ENCODE measurements at regions not wholly inside any gene's neighbourhood (a gene's known extent, or its start where the extent isn't known, plus 50 kb on each side); places are given as distances from the start of the nearest gene placed in this dataset.
"Not testable (repeated sequence)": the region's sequence is repeated elsewhere in the genome, so short reads cannot be mapped to it uniquely, and the experiment has no call there.

- peak; percentile 56 for DNase-seq (ENCODE audit: low read depth)
Measured at GRCh38 chr1:58968360-58968952, 184.6 kb upstream of the JUN start.

GRCh38 chr1:58969176-58969575 is 185.3 kb upstream of the JUN start:
- DNase-seq (ENCODE audit: low read depth) = not testable (repeated sequence)

GRCh38 chr1:58971629-58972140 is 187.8 kb upstream of the JUN start:
- DNase-seq (ENCODE audit: low read depth) = peak; percentile 10

GRCh38 chr1:58975888-58976287 is 192.0 kb upstream of the JUN start:
- no peak for DNase-seq (ENCODE audit: low read depth)

GRCh38 chr1:58976294-58976693 is 192.4 kb upstream of the JUN start:
- DNase-seq (ENCODE audit: low read depth) = no peak

GRCh38 chr1:58977598-58977997 is 193.8 kb upstream of the JUN start:
- DNase-seq (ENCODE audit: low read depth) = no peak

GRCh38 chr1:58978096-58978495 is 194.2 kb upstream of the JUN start:
- DNase-seq (ENCODE audit: low read depth) = no peak

GRCh38 chr1:58979086-58979485 is 195.2 kb upstream of the JUN start:
- DNase-seq (ENCODE audit: low read depth) = peak; percentile 76

GRCh38 chr1:58979677-58980076 is 195.8 kb upstream of the JUN start:
- DNase-seq (ENCODE audit: low read depth) = no peak

GRCh38 chr1:58981392-58981791 is 197.5 kb upstream of the JUN start:
- DNase-seq (ENCODE audit: low read depth) = no peak

- peak; percentile 80 for DNase-seq (ENCODE audit: low read depth)
Measured at GRCh38 chr1:58982259-58982998, 198.6 kb upstream of the JUN start.

GRCh38 chr1:58983162-58983561 is 199.3 kb upstream of the JUN start:
- peak; percentile 51 for DNase-seq (ENCODE audit: low read depth)

GRCh38 chr1:58983633-58984245 is 199.9 kb upstream of the JUN start:
- DNase-seq (ENCODE audit: low read depth) = no peak

GRCh38 chr1:58986996-58987767 is 203.3 kb upstream of the JUN start:
- no peak for DNase-seq (ENCODE audit: low read depth)

- no peak for DNase-seq (ENCODE audit: low read depth)
Measured at GRCh38 chr1:58988752-58989151, 204.9 kb upstream of the JUN start.

- DNase-seq (ENCODE audit: low read depth) = no peak
Measured at GRCh38 chr1:58989845-58990244, 206.0 kb upstream of the JUN start.

GRCh38 chr1:58991305-58991704 is 207.5 kb upstream of the JUN start:
- no peak for DNase-seq (ENCODE audit: low read depth)

GRCh38 chr1:58992643-58993042 is 208.8 kb upstream of the JUN start:
- no peak for DNase-seq (ENCODE audit: low read depth)

GRCh38 chr1:58993403-58993802 is 209.6 kb upstream of the JUN start:
- no peak for DNase-seq (ENCODE audit: low read depth)

- no peak for DNase-seq (ENCODE audit: low read depth)
Measured at GRCh38 chr1:58994664-58995063, 210.8 kb upstream of the JUN start.

- no peak for DNase-seq (ENCODE audit: low read depth)
Measured at GRCh38 chr1:58996341-58997059, 212.7 kb upstream of the JUN start.

GRCh38 chr1:58997060-58997411 is 213.2 kb upstream of the JUN start:
- no peak for DNase-seq (ENCODE audit: low read depth)
